22Rv1 (cell line): ENCODE measurements at regions not wholly inside any gene's neighbourhood (a gene's known extent, or its start where the extent isn't known, plus 50 kb on each side); places are given as distances from the start of the nearest gene placed in this dataset.

Experiments
- H3K27ac ChIP-seq: fragments of 450-650 bp; 2 replicates; pipeline ENCODE4 v1.5.1; 2017
- CTCF ChIP-seq: fragments of 450-650 bp; IDR thresholded peaks from 2 replicates; pipeline ENCODE4 v1.5.1; 2017; ENCODE audit warnings: mild to moderate bottlenecking
- ZFX ChIP-seq: fragments of 450-650 bp; IDR thresholded peaks from 2 replicates; pipeline ENCODE4 v1.6.1; 2017; ENCODE audit warnings: antibody characterized with exemption, borderline replicate concordance

GRCh38 chr21:16711757-16712156 is 801.1 kb upstream of the CXADR start:
- no peak overlapping the region for H3K27ac ChIP-seq
- TF ChIP-seq ZFX: no peak
- no peak for TF ChIP-seq CTCF

- H3K27ac ChIP-seq: no peak overlapping the region
- TF ChIP-seq CTCF: no peak
Observed at GRCh38 chr21:16713331-16714117, 799.3 kb upstream of the CXADR start.

GRCh38 chr21:16740511-16740910 is 772.3 kb upstream of the CXADR start:
- no peak for TF ChIP-seq CTCF
- TF ChIP-seq ZFX: no peak
- no peak overlapping the region for H3K27ac ChIP-seq

GRCh38 chr21:16741141-16741665 is 771.6 kb upstream of the CXADR start:
- no peak for TF ChIP-seq CTCF
- TF ChIP-seq ZFX: no peak
- H3K27ac ChIP-seq: no peak overlapping the region

- TF ChIP-seq CTCF (no peak), ZFX (no peak)
- H3K27ac ChIP-seq: no peak overlapping the region
Observed at GRCh38 chr21:16742131-16742641, 770.7 kb upstream of the CXADR start.

- H3K27ac ChIP-seq: no peak overlapping the region
- TF ChIP-seq CTCF (no peak), ZFX (no peak)
Observed at GRCh38 chr21:16742741-16743140, 770.1 kb upstream of the CXADR start.

- no peak for TF ChIP-seq ZFX
- H3K27ac ChIP-seq: no peak overlapping the region
Observed at GRCh38 chr21:16743317-16743716, 769.5 kb upstream of the CXADR start.
